Endometrium (tissue), 2 donors: ENCODE measurements at regions not wholly inside any gene's neighbourhood (a gene's known extent, or its start where the extent isn't known, plus 50 kb on each side); places are given as distances from the start of the nearest gene placed in this dataset.

ENCODE experiments used
- FAIRE-seq: peaks from 2 replicates; lab custom pipeline; 2012; peaks lifted over from hg19 to GRCh38; lab: Jason Lieb, UNC
- donor health status: control.
- donor health status: control.

GRCh38 chrX:68894513-68895340 is 65.9 kb downstream of the EFNB1 start:
- FAIRE-seq, result no peak

- FAIRE-seq, result no peak
These were observed 65.3 kb downstream of the EFNB1 start for GRCh38 chrX:68894142-68894512.

DNA sequence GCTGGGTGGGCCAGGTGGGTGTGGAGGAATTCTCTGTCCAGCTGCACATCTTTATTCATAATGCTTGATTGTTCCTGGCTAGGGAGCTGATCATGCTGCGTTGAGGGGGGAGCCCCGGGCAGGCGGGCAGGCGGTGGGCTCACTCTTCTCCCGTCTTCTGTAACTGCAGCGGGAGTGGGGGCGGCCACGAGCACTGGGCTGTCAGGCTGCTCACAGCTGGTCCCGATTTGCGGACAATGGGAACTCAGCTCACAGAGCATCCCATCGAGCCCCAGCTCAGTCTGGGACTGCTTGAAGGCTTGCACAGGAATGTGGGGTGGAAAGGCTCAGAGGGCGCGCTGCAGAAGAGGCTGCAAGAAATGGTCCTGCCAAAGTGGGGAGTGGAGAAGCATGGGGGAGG is 63.8 kb downstream of the EFNB1 start:
- FAIRE-seq, result no peak

DNA sequence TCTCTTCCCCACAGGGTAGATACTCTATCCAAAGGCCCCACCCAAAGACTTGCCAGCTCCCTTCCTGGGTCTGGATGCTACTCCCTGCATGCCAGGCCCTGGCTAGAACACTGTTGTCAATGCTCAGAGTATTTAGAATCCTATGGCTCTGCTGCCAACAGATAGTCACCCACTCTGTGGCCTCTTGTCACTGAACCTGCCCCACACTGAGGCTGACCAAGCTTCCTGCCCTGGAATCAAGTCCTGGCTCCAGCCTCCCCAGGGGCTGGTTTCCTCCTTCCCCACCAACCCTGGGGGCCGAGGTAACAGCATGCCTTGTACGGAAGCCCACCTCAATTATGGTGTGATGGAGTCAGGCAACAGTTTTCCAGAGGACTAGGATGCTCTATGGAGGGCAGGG is 63.3 kb downstream of the EFNB1 start:
- FAIRE-seq, result no peak
